GF-D8 (cell line): ENCODE measurements at regions not wholly inside any gene's neighbourhood (a gene's known extent, or its start where the extent isn't known, plus 50 kb on each side); places are given as distances from the start of the nearest gene placed in this dataset.
A peak's percentile ranks its signal among the peaks of the same experiment; 100 is the strongest.
"Not testable (repeated sequence)": the region's sequence is repeated elsewhere in the genome, so short reads cannot be mapped to it uniquely, and the experiment has no call there.

Experiments used
- DNase-seq: peaks from one replicate; lab custom pipeline; 2025; lab: John Stamatoyannopoulos, UW

GRCh38 chr1:233790121-233790520 is 114.4 kb upstream of the SLC35F3 start:
- no peak for DNase-seq

DNA sequence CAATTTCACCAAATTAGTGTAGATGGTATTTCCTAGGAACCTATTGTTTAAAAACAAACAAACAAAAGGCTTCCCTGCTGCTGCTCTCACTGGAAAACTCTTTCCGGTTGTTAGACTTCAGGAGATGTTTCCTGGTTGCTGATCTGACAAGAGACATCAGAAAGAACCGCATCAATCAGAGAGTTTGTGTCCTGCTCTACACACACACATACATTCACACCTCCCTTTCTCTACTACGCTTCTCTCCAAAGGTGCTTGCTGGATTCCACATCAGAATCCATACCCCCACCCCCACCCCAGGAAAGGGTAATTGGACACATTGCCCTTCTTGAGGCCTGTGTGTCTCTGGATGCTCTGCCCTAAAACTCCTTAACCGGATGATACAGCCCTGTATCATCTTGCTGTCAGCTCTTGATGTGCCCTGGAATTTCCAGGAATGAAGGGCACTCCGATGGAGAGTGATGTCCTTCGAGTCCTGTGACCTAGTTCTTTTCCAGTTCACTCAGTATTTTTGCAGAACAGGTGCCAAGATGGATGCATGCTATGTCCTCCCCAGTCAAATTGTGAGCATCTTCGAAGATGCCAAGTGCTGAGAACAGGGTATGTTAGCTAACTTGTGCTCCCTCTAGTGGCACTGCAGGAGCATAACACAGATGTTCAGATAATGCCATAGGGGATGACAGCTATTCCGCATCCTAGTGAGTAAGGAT is 113.7 kb upstream of the SLC35F3 start:
- DNase-seq: peak; percentile 3

GRCh38 chr1:233791372-233791703 is 113.1 kb upstream of the SLC35F3 start:
- no peak for DNase-seq

GRCh38 chr1:233791721-233792120 is 112.8 kb upstream of the SLC35F3 start:
- DNase-seq: no peak

- DNase-seq: no peak
Observed at GRCh38 chr1:233794863-233795262, 109.6 kb upstream of the SLC35F3 start.

DNA sequence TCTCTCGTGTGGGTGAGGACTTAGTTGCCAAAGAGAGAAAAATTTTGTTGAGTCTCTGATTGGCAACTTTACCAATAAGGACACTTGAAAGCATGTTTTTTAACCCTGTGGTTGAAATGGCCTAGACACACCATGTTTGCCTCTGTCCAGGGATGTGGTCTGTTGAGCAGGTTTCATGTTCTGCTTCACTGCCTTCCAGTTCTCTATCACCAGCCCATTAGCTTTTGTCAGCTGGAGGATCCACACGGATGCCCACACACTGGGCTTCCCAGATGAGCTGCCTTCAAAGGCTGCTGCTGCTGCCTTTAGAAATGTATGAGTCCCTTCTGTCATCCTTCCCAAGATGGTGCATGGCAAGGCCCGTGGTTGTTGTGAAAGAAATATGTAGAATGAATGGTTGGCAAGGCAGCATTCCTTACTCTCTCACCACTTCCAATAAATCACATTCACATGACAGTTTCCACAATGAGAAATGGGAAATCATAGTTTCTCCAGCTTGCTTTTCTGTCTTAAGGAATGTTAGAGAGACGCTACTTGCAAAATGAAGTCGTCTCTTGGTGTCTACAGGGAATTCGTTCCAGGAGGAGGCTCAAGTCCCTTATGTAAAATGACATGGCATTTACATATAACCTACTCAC is 108.2 kb upstream of the SLC35F3 start:
- DNase-seq: no peak

GRCh38 chr1:233802611-233803010 is 101.9 kb upstream of the SLC35F3 start:
- DNase-seq: no peak

DNA sequence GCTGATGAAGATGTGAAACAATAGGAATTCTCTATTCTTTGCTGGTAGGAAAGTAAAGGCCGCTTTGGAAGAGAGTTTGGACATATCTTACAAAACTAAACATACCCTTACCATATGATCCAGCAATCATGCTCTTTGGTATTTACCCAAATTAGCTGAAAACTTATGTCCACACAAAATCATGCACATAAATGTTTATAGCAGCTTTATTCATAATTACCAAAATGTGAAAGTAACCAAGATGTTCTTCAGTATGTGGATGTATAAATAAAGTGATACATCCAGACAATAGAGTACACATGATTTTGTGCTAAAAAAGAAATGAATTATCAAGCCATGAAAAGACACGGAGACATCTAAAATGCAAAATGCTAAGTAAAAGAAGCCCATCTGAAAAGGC is 98.7 kb upstream of the SLC35F3 start:
- no peak for DNase-seq

DNA sequence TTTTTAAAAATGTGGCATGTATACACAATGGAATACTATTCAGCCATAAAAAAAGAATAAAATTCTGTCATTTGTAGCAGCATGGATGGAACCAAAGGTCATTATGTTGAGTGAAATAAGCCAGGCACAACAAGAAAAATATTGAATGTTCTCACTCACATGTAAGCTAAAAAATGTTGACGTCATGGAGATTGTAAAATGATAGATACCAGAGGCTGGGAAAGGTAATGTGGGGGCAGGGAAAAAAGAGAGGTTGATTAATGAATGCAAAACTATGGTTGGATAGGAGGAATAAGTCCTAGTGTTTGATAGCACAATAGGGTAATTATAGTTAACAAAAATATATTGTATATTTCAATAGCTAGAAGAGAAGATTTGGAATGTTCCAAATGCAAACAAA is 89.1 kb upstream of the SLC35F3 start:
- no peak for DNase-seq

GRCh38 chr1:233815865-233816264 is 88.6 kb upstream of the SLC35F3 start:
- DNase-seq: no peak

DNA sequence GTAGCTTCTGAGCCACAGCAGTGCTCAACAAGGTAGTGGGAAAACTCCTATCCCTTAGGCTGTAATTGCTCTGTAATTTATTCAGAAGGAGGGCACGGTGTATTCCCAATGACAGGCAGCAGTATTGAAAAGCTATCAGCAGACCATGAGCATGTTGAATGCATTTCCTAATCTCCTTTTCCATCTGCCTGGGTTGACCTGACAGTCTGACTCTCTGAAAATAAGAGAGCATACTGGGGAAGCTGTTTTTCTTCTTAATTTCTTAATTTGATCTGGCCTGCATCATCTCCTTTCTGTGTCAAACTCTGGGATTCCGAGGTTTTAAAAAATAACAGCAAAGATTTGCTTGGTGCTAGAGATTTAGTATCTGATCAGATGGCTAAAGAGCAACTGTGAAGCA is 88.1 kb upstream of the SLC35F3 start:
- no peak for DNase-seq

DNA sequence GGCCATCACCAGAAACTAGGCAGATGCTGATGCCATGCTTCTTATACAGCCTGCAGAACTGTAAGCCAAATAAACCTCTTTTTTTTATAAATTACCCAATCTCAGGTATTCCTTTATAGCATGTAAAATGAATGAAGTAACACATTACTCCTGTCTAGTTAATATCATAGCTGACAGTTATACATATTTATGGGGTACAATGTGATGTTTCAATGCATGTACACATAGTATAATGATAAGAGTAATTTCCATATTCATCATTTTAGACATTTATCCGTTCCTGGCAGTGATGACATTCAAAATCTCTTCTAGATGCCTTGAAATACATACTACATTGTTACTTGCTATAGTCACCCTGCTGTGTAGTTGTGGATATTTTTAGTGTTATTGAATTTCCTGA is 85.4 kb upstream of the SLC35F3 start:
- no peak for DNase-seq

- DNase-seq: not testable (repeated sequence)
Observed at GRCh38 chr1:233824179-233824578, 80.3 kb upstream of the SLC35F3 start.

GRCh38 chr1:233827937-233828336 is 76.5 kb upstream of the SLC35F3 start:
- not testable (repeated sequence) for DNase-seq

GRCh38 chr1:233828480-233828879 is 76.0 kb upstream of the SLC35F3 start:
- DNase-seq: no peak

DNA sequence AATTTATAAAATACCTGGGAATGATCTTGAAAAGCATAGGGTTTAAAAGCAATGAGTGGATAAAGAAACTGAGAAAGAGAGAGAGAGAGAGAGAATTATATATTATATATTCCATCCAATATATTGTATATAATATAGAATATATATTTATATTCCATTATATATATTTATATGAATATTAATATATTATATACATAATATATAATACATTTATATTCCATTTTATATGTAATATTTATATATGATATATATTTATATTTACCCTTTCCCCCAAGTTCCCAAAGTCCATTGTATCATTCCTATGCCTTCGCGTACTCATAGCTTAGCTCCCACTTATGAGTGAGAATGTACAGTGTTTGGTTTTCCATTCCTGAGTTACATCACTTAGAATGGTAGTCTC is 69.9 kb upstream of the SLC35F3 start:
- no peak for DNase-seq

GRCh38 chr1:233838207-233838606 is 66.3 kb upstream of the SLC35F3 start:
- DNase-seq: not testable (repeated sequence)

GRCh38 chr1:233843525-233844204 is 60.8 kb upstream of the SLC35F3 start:
- no peak for DNase-seq

DNA sequence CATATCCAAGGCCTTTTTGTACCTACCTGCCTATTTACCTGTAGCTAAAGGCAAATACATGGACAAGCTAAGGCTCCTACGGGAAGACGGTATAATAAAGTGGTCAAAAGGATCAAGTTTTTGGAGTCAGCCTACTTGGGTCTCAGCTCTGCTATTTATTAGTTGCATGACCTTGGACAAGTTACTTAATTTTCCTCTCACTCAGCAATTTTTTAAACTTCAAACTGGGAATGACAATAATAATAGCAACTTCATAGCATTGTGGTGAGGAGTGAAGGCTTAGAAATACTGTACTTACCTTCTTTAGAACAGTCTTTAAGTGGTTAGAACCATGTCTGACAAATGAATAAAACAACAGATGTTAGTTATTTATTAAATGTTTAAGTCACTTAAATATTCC is 60.2 kb upstream of the SLC35F3 start:
- no peak for DNase-seq

DNA sequence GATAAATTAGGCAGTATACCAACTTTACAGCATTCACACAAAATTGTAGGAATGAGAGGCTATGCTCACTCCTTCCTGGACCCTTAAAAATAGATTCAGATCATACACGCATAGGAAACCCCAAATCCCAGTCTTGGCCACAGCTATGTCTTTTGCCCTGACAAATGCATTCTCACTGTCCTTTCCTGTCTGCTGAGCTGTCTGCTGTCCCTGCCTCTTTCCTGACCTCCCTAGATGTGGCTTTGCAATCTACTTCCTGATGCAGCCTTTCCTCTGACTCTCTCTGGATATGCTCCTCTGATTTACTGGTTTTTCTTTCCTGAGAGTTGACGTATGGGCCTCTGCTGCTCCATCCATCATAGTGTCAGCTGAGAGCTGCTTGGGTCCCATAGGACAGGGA is 59.8 kb upstream of the SLC35F3 start:
- DNase-seq: no peak
